H1 (cell line): ENCODE measurements at regions not wholly inside any gene's neighbourhood (a gene's known extent, or its start where the extent isn't known, plus 50 kb on each side); places are given as distances from the start of the nearest gene placed in this dataset.

Experiments used
- CTCF ChIA-PET: fragments of 300-600 bp; sonication (Branson Sonifier 250); formaldehyde crosslinking; loops from one replicate; lab custom pipeline; 2021; ENCODE audit not compliant: partially characterized antibody; lab: Charles Lee
- POLR2A ChIA-PET: fragments of 300-600 bp; sonication (Branson Sonifier 250); formaldehyde crosslinking; loops from one replicate; lab custom pipeline; 2021; ENCODE audit warnings: inconsistent platforms; ENCODE audit not compliant: partially characterized antibody; lab: Charles Lee
- DNase-seq, 2 experiments: peaks; one replicate each; pipeline versions ENCODE4 v3.0.0 to v3.0.0-alpha.2; 2010 to 2022; ENCODE audit warnings: low spot score in 2 of 2, low read depth in 1 of 2, mixed read lengths in 1 of 2
- FAIRE-seq: peaks from 2 replicates; lab custom pipeline; 2011; peaks lifted over from hg19 to GRCh38; lab: Jason Lieb, UNC
- H2AFZ ChIP-seq: 2 replicates; pipeline ENCODE4 v1.8.1; 2012; ENCODE audit warnings: low read length, inconsistent platforms
- H2AK5ac ChIP-seq: 2 replicates; pipeline ENCODE4 v1.6.1; 2013; ENCODE audit warnings: low read depth, low read length
- H2BK120ac ChIP-seq: replicated peaks from 2 replicates; pipeline ENCODE3; 2013; ENCODE audit warnings: low read depth, low read length, inconsistent platforms
- H2BK12ac ChIP-seq: 2 replicates; pipeline ENCODE4 v1.6.1; 2013; ENCODE audit warnings: low read depth, low read length
- H2BK15ac ChIP-seq: 2 replicates; pipeline ENCODE4 v1.6.1; 2013; ENCODE audit warnings: low read length
- H2BK20ac ChIP-seq: 2 replicates; pipeline ENCODE4 v1.6.1; 2013; ENCODE audit warnings: low read length
- H2BK5ac ChIP-seq: 2 replicates; pipeline ENCODE4 v1.6.1; 2013; ENCODE audit warnings: low read depth, low read length
- H3K14ac ChIP-seq: 2 replicates; pipeline ENCODE4 v1.6.1; 2013; ENCODE audit warnings: inconsistent platforms; ENCODE audit not compliant: insufficient read length
- H3K18ac ChIP-seq: 2 replicates; pipeline ENCODE4 v1.6.1; 2013; ENCODE audit warnings: low read length; ENCODE audit errors: extremely low read depth
- H3K23ac ChIP-seq: 2 replicates; pipeline ENCODE4 v1.6.1; 2013; ENCODE audit warnings: inconsistent platforms; ENCODE audit not compliant: insufficient read length
- H3K23me2 ChIP-seq: 2 replicates; pipeline ENCODE4 v1.6.1; 2013; ENCODE audit warnings: low read depth, low read length
- H3K27ac ChIP-seq: 2 replicates; pipeline ENCODE4 v1.6.1; 2011; ENCODE audit warnings: low read depth, low read length, inconsistent platforms
- H3K27me3 ChIP-seq, 4 experiments: replicated peaks in 1 of 4; 1 replicate in 1 of 4; 2 replicates in 3 of 4; pipeline versions ENCODE4 v1.6.1 to v1.8.1; 2011 to 2013; ENCODE audit warnings: low read length in 3 of 4, mild to moderate bottlenecking in 3 of 4, inconsistent platforms in 2 of 4, mixed read lengths in 2 of 4, moderate library complexity in 1 of 4; ENCODE audit not compliant: control insufficient read depth in 3 of 4, insufficient read depth in 3 of 4; ENCODE audit errors: extremely low read depth in 1 of 4
- H3K36me3 ChIP-seq, 4 experiments: 2 replicates each; pipeline versions ENCODE4 v1.6.1 to v1.8.1; 2011 to 2013; ENCODE audit warnings: mild to moderate bottlenecking in 4 of 4, low read length in 3 of 4, moderate library complexity in 2 of 4, control low read depth in 1 of 4, inconsistent platforms in 1 of 4; ENCODE audit not compliant: insufficient read depth in 4 of 4, control insufficient read depth in 2 of 4
- H3K4ac ChIP-seq: replicated peaks from 2 replicates; pipeline ENCODE3; 2013; ENCODE audit warnings: low read length, low read depth, mixed read lengths, inconsistent platforms; ENCODE audit not compliant: insufficient read length
- H3K4me1 ChIP-seq, 4 experiments: replicated peaks in 1 of 4; 1 replicate in 1 of 4; 2 replicates in 3 of 4; pipeline versions ENCODE4 v1.6.1 to v1.8.1; 2011 to 2013; ENCODE audit warnings: low read length in 3 of 4, inconsistent platforms in 2 of 4, mixed read lengths in 1 of 4; ENCODE audit not compliant: insufficient read depth in 4 of 4, control insufficient read depth in 3 of 4
- H3K4me2 ChIP-seq, 2 experiments: 2 replicates each; pipeline versions ENCODE4 v1.6.1 to v1.8.1; 2011 to 2013; ENCODE audit warnings: low read depth in 2 of 2, low read length in 2 of 2, control low read depth in 1 of 2, inconsistent platforms in 1 of 2, mild to moderate bottlenecking in 1 of 2; ENCODE audit not compliant: insufficient read depth in 1 of 2
- H3K4me3 ChIP-seq, 4 experiments: fragments of 200-600, 300-600 bp in 1 of 4; sonication (generic), shearing (Covaris generic), sonication (Bioruptor Twin) in 1 of 4; 2 replicates each; pipeline versions ENCODE4 v1.5.1 to v1.8.1; 2011 to 2016; ENCODE audit warnings: low read length in 4 of 4, low read depth in 3 of 4, control low read depth in 2 of 4, inconsistent platforms in 2 of 4, mild to moderate bottlenecking in 2 of 4, mixed read lengths in 1 of 4, moderate library complexity in 1 of 4; ENCODE audit not compliant: insufficient read depth in 2 of 4; ENCODE audit errors: extremely low read depth in 1 of 4
- H3K56ac ChIP-seq: replicated peaks from 2 replicates; pipeline ENCODE3; 2013; ENCODE audit warnings: low read depth, mild to moderate bottlenecking, mixed read lengths, low read length, inconsistent platforms; ENCODE audit not compliant: insufficient read length
- H3K79me1 ChIP-seq: 2 replicates; pipeline ENCODE4 v1.6.1; 2013; ENCODE audit warnings: low read depth, low read length, control low read depth
- H3K79me2 ChIP-seq, 2 experiments: 2 replicates each; pipeline versions ENCODE4 v1.6.1 to v1.8.1; 2012 to 2013; ENCODE audit warnings: low read length in 2 of 2, mild to moderate bottlenecking in 2 of 2, inconsistent platforms in 1 of 2; ENCODE audit not compliant: insufficient read depth in 2 of 2, control insufficient read depth in 1 of 2
- H3K9ac ChIP-seq, 4 experiments: replicated peaks in 1 of 4; 1 replicate in 1 of 4; 2 replicates in 3 of 4; pipeline versions ENCODE4 v1.6.1 to v1.8.1; 2011 to 2013; ENCODE audit warnings: low read depth in 3 of 4, low read length in 3 of 4, control low read depth in 2 of 4, mild to moderate bottlenecking in 2 of 4, moderate library complexity in 2 of 4, inconsistent platforms in 1 of 4; ENCODE audit errors: extremely low read depth in 1 of 4
- H3K9me3 ChIP-seq, 2 experiments: 2 replicates each; pipeline versions ENCODE4 v1.6.1 to v1.8.1; 2012 to 2013; ENCODE audit warnings: mild to moderate bottlenecking in 2 of 2, moderate library complexity in 2 of 2, control low read depth in 1 of 2, inconsistent platforms in 1 of 2, low read depth in 1 of 2, low read length in 1 of 2, mixed read lengths in 1 of 2; ENCODE audit not compliant: insufficient read depth in 2 of 2
- H4K20me1 ChIP-seq, 2 experiments: replicated peaks in 1 of 2; 2 replicates each; pipeline versions ENCODE3 to v1.8.1; 2011 to 2013; ENCODE audit warnings: inconsistent platforms in 2 of 2, low read length in 2 of 2, mild to moderate bottlenecking in 1 of 2; ENCODE audit not compliant: insufficient read depth in 2 of 2, control insufficient read depth in 1 of 2
- H4K5ac ChIP-seq: 2 replicates; pipeline ENCODE4 v1.6.1; 2013; ENCODE audit warnings: low read length, low read depth, mixed read lengths, inconsistent platforms; ENCODE audit not compliant: insufficient read length
- H4K8ac ChIP-seq: 2 replicates; pipeline ENCODE4 v1.8.0; 2013; ENCODE audit warnings: mild to moderate bottlenecking, moderate library complexity, low read length, inconsistent platforms; ENCODE audit not compliant: insufficient read depth; ENCODE audit errors: extremely low read depth
- H4K91ac ChIP-seq: replicated peaks from 2 replicates; pipeline ENCODE3; 2013; ENCODE audit warnings: low read length, mixed read lengths, inconsistent platforms; ENCODE audit not compliant: insufficient read length
- BCL11A ChIP-seq, 2 experiments: IDR thresholded peaks; one replicate each; pipeline ENCODE4 v1.6.1; 2011; ENCODE audit warnings: low read depth in 2 of 2, low read length in 2 of 2, mild to moderate bottlenecking in 2 of 2
- BRCA1 ChIP-seq: IDR thresholded peaks from 2 replicates; pipeline ENCODE4 v1.6.1; 2012; ENCODE audit warnings: low read depth, low read length, improper control_type of control experiment
- CBX5 ChIP-seq: fragments of 300-800, 300-1000 bp; sonication (generic); IDR thresholded peaks from 2 replicates; pipeline ENCODE4 v1.7.1; 2016; ENCODE audit warnings: antibody characterized with exemption, low read length, low read depth
- KDM1A ChIP-seq: fragments of 200-600, 300-600 bp; sonication (generic); IDR thresholded peaks from 2 replicates; pipeline ENCODE4 v1.7.1; 2016; ENCODE audit warnings: mild to moderate bottlenecking, low read length, borderline replicate concordance
- KDM5A ChIP-seq: fragments of 200-600 bp; IDR thresholded peaks from 2 replicates; pipeline ENCODE4 v1.7.1; 2012; ENCODE audit warnings: mild to moderate bottlenecking, low read length, inconsistent platforms, mixed read lengths
- NRF1 ChIP-seq: IDR thresholded peaks from 2 replicates; pipeline ENCODE4 v1.6.1; 2011; ENCODE audit warnings: mild to moderate bottlenecking, low read depth, low read length, improper control_type of control experiment
- RAD21 ChIP-seq, 2 experiments: IDR thresholded peaks in 1 of 2; conservative IDR thresholded peaks in 1 of 2; 2 replicates each; pipeline ENCODE4 v1.6.1; 2011; ENCODE audit warnings: low read depth in 2 of 2, low read length in 2 of 2, improper control_type of control experiment in 1 of 2, inconsistent platforms in 1 of 2, mild to moderate bottlenecking in 1 of 2, moderate library complexity in 1 of 2
- RFX5 ChIP-seq: IDR thresholded peaks from 2 replicates; pipeline ENCODE4 v1.6.1; 2011; ENCODE audit warnings: low read depth, low read length, improper control_type of control experiment, borderline replicate concordance
- RXRA ChIP-seq: IDR thresholded peaks from 2 replicates; pipeline ENCODE4 v1.6.1; 2011; ENCODE audit warnings: low read depth, mild to moderate bottlenecking, low read length, moderate library complexity; ENCODE audit not compliant: insufficient read depth
- SIN3A ChIP-seq, 2 experiments: IDR thresholded peaks in 1 of 2; conservative IDR thresholded peaks in 1 of 2; 2 replicates each; pipeline ENCODE4 v1.6.1; 2011 to 2012; ENCODE audit warnings: low read length in 2 of 2, improper control_type of control experiment in 1 of 2, low read depth in 1 of 2, mild to moderate bottlenecking in 1 of 2
- SIX5 ChIP-seq: IDR thresholded peaks from 2 replicates; pipeline ENCODE4 v1.6.1; 2011; ENCODE audit warnings: mild to moderate bottlenecking, low read depth, low read length
- SP4 ChIP-seq: IDR thresholded peaks from 2 replicates; pipeline ENCODE4 v1.6.1; 2012; ENCODE audit warnings: low read length, inconsistent platforms
- SUZ12 ChIP-seq: fragments of 200-600 bp; sonication (generic); IDR thresholded peaks from 2 replicates; pipeline ENCODE4 v1.6.1; 2012; ENCODE audit warnings: mild to moderate bottlenecking, inconsistent platforms, low read length, moderate library complexity, mixed read lengths
- WGBS, 2 experiments: shearing (Covaris generic) in 1 of 2; methylation state at CpG; one replicate each; pipeline versions ENCODE4 v1.1.6 to v1.1.7; 2013 to 2015; ENCODE audit warnings: low lambda C conversion rate in 2 of 2, mixed read lengths in 2 of 2, inconsistent platforms in 1 of 2, low coverage in 1 of 2, missing lambda C conversion rate in 1 of 2; ENCODE audit not compliant: insufficient replicate concordance in 2 of 2, insufficient coverage in 1 of 2, insufficient read length in 1 of 2; ENCODE audit errors: extremely low coverage in 1 of 2, missing lambda C conversion rate in 1 of 2; 5-methylcytosine and 5-hydroxymethylcytosine counted together

DNA sequence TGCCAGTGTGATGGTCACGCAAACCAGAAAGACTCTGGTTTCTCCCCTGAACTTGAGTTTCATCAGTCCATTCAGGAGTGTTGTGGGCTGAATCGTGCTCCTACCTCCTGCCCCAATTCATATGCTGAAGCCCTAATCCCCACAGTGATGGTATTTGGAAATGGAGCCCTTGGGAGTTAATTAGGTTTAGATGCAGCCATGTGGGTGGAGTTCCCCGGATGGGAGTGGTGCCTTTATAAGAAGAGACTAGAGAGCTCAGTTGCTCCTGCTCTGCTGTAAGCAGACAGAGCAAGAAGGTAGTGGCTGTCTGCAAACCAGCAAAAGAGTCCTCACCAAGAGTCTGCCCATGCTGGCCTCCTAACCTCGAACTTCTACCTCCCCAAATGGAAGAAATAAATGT is 160.3 kb upstream of the DYNLRB2 start:
- 87% methylated on average over 4 of the region's 4 CpGs; no CpG with 5 or more reads in 1 of the 2 experiments for WGBS, 2 experiments
- no peak overlapping the region for H3K4me3 ChIP-seq
- no peak overlapping the region for H2BK5ac ChIP-seq
- no peak overlapping the region for H2AK5ac ChIP-seq
- no peak overlapping the region for H3K9ac ChIP-seq
- no peaks in the 10 kb centered on the region for H3K79me1 ChIP-seq
- H3K79me2 ChIP-seq: no peaks in the 10 kb centered on the region
- H3K18ac ChIP-seq: no peak overlapping the region
- no peak overlapping the region for H3K23ac ChIP-seq
- no peak overlapping the region for H2BK20ac ChIP-seq
- H3K4me1 ChIP-seq: no peaks in the 10 kb centered on the region
- H3K27ac ChIP-seq: no peak overlapping the region
- no peak overlapping the region for H3K56ac ChIP-seq
- FAIRE-seq (no peak), DNase-seq (no peak)
- H3K23me2 ChIP-seq: no peaks in the 10 kb centered on the region
- no peaks in the 10 kb centered on the region for H3K9me3 ChIP-seq
- H4K20me1 ChIP-seq: no peaks in the 10 kb centered on the region
- H4K91ac ChIP-seq: no peak overlapping the region
- H4K5ac ChIP-seq: no peak overlapping the region
- no peaks in the 10 kb centered on the region for H3K27me3 ChIP-seq
- no peak overlapping the region for H2BK15ac ChIP-seq
- H3K14ac ChIP-seq: no peak overlapping the region
- ChIA-PET CTCF (interaction anchor here (0.7 to 1.7 kb wide), 3 partner anchors 11 to 147 kb away, joined by 3 to 5 read pairs (median 4); no protein-coding TSS in a partner anchor), POLR2A (no interaction called here)
- no peak overlapping the region for H3K4me2 ChIP-seq
- H2BK12ac ChIP-seq: no peak overlapping the region
- no peak overlapping the region for H2BK120ac ChIP-seq
- H2AFZ ChIP-seq: peak overlapping the region; percentile 68; the same call in 1 of the 2 replicates
- H4K8ac ChIP-seq: no peak overlapping the region
- no peaks in the 10 kb centered on the region for H3K36me3 ChIP-seq
- no peak overlapping the region for H3K4ac ChIP-seq
- TF ChIP-seq RAD21 (IDR thresholded peaks at IDR 0.05 in 1 of 2, conservative IDR thresholded peaks at IDR 0.05 in 1 of 2; ENCODE audit: low read depth in 2 of 2, low read length in 2 of 2): no peak
- TF ChIP-seq SP4: no peak
- no peak for TF ChIP-seq RFX5
- TF ChIP-seq RXRA: no peak
- no peak for TF ChIP-seq BCL11A (IDR thresholded peaks at IDR 0.05; ENCODE audit: low read depth in 2 of 2, low read length in 2 of 2)
- TF ChIP-seq SIN3A (conservative IDR thresholded peaks at IDR 0.05 in 1 of 2, IDR thresholded peaks at IDR 0.05 in 1 of 2; ENCODE audit: low read depth in 1 of 2, low read length in 2 of 2): no peak
- TF ChIP-seq CBX5: no peak
- TF ChIP-seq SIX5: no peak
- no peak for TF ChIP-seq NRF1
- TF ChIP-seq SUZ12: no peak
- TF ChIP-seq KDM1A: no peak
- TF ChIP-seq BRCA1: no peak
- TF ChIP-seq KDM5A: no peak
